SK-N-SH (cell line): ENCODE measurements at regions not wholly inside any gene's neighbourhood (a gene's known extent, or its start where the extent isn't known, plus 50 kb on each side); places are given as distances from the start of the nearest gene placed in this dataset.
"Not testable (repeated sequence)": the region's sequence is repeated elsewhere in the genome, so short reads cannot be mapped to it uniquely, and the experiment has no call there.

Source experiments
- CTCF ChIA-PET: fragments of 300-600, 350-600 bp; formaldehyde crosslinking; extraction: SDS; loops from one replicate; lab custom pipeline; 2021; lab: Yijun Ruan, JAX
- POLR2A ChIA-PET: fragments of 350-600 bp; sonication (Branson Sonifier 250); formaldehyde crosslinking; extraction: SDS; loops from one replicate; lab custom pipeline; 2020; ENCODE audit warnings: antibody characterized with exemption, inconsistent platforms; lab: Yijun Ruan, JAX
- DNase-seq: peaks from one replicate; pipeline ENCODE4 v3.0.0; 2012
- H2AFZ ChIP-seq: fragments of 200-600 bp; sonication (generic); 2 replicates; pipeline ENCODE4 v1.8.1; 2016; ENCODE audit warnings: antibody characterized with exemption, mild to moderate bottlenecking, low read depth
- H3F3A ChIP-seq: fragments of 200-600 bp; sonication (generic); replicated peaks from 2 replicates; pipeline ENCODE3; 2016; ENCODE audit warnings: antibody characterized with exemption, mild to moderate bottlenecking; ENCODE audit not compliant: insufficient read depth
- H3K27ac ChIP-seq, 2 experiments: fragments of 200-500 bp in 1 of 2; fragments of 200-600 bp in 1 of 2; sonication (Bioruptor generic) in 1 of 2; sonication (generic), shearing (Covaris generic) in 1 of 2; 2 replicates each; pipeline versions ENCODE4 v1.5.1 to v1.6.1; 2014 to 2016; ENCODE audit warnings: low read depth in 2 of 2, inconsistent platforms in 1 of 2, low read length in 1 of 2, mild to moderate bottlenecking in 1 of 2, mixed read lengths in 1 of 2
- H3K27me3 ChIP-seq: fragments of 200-600 bp; sonication (generic), shearing (Covaris generic); 2 replicates; pipeline ENCODE4 v1.6.1; 2016; ENCODE audit warnings: mixed run types; ENCODE audit not compliant: insufficient read depth
- H3K36me3 ChIP-seq, 2 experiments: fragments of 200-500 bp in 1 of 2; fragments of 200-600 bp in 1 of 2; sonication (Bioruptor generic) in 1 of 2; sonication (generic) in 1 of 2; replicated peaks in 1 of 2; 2 replicates each; pipeline versions ENCODE3 to v1.5.1; 2014 to 2016; ENCODE audit warnings: low read length in 1 of 2, mild to moderate bottlenecking in 1 of 2; ENCODE audit not compliant: insufficient read depth in 2 of 2, control insufficient read depth in 1 of 2
- H3K4me1 ChIP-seq, 2 experiments: fragments of 200-500 bp in 1 of 2; fragments of 200-600 bp in 1 of 2; sonication (Bioruptor generic) in 1 of 2; sonication (generic), shearing (Covaris generic) in 1 of 2; 2 replicates each; pipeline versions ENCODE4 v1.5.1 to v1.6.1; 2014 to 2016; ENCODE audit warnings: low read depth in 1 of 2, low read length in 1 of 2, mixed run types in 1 of 2; ENCODE audit not compliant: insufficient read depth in 2 of 2, control insufficient read depth in 1 of 2
- H3K4me2 ChIP-seq: fragments of 200-600 bp; sonication (generic), shearing (Covaris generic); 2 replicates; pipeline ENCODE4 v1.6.1; 2017; ENCODE audit warnings: mixed run types
- H3K4me3 ChIP-seq, 2 experiments: fragments of 200-500 bp in 1 of 2; fragments of 200-600 bp in 1 of 2; sonication (Bioruptor generic) in 1 of 2; sonication (generic), shearing (Covaris generic) in 1 of 2; 2 replicates each; pipeline versions ENCODE4 v1.5.1 to v1.8.1; 2014 to 2016; ENCODE audit warnings: low read depth in 2 of 2, inconsistent platforms in 1 of 2, low read length in 1 of 2, mild to moderate bottlenecking in 1 of 2, mixed read lengths in 1 of 2, moderate library complexity in 1 of 2
- H3K79me2 ChIP-seq: fragments of 200-600 bp; sonication (generic); 2 replicates; pipeline ENCODE4 v1.8.1; 2017; ENCODE audit warnings: mild to moderate bottlenecking; ENCODE audit not compliant: insufficient read depth
- H3K9ac ChIP-seq: fragments of 200-600 bp; sonication (generic); 2 replicates; pipeline ENCODE4 v1.6.1; 2017; ENCODE audit warnings: mixed run types
- H3K9me2 ChIP-seq: fragments of 200-600 bp; sonication (generic); 2 replicates; pipeline ENCODE4 v1.6.1; 2017; ENCODE audit warnings: mixed run types
- H3K9me3 ChIP-seq: fragments of 200-600 bp; sonication (generic); 2 replicates; pipeline ENCODE4 v1.6.1; 2017; ENCODE audit warnings: mixed run types, mild to moderate bottlenecking, moderate library complexity
- H4K20me1 ChIP-seq: fragments of 200-600 bp; sonication (generic); 2 replicates; pipeline ENCODE4 v1.6.1; 2017; ENCODE audit warnings: mild to moderate bottlenecking, mixed run types; ENCODE audit not compliant: insufficient read depth
- EZH2phosphoT487 ChIP-seq: fragments of 200-600 bp; sonication (generic); IDR thresholded peaks from 2 replicates; pipeline ENCODE4 v1.6.1; 2017; ENCODE audit warnings: low read depth, mixed run types, mild to moderate bottlenecking, antibody characterized with exemption, moderate library complexity, borderline replicate concordance
- FOSL2 ChIP-seq: IDR thresholded peaks from 2 replicates; pipeline ENCODE4 v1.4.0; 2012; ENCODE audit warnings: low read depth, mild to moderate bottlenecking, moderate library complexity, borderline replicate concordance
- GATA2 ChIP-seq: sonication (generic); formaldehyde crosslinking; IDR thresholded peaks from 2 replicates; pipeline ENCODE4 v1.5.0; 2020; ENCODE audit warnings: mild to moderate bottlenecking, missing genetic modification reagents
- MEF2A ChIP-seq: IDR thresholded peaks from 2 replicates; pipeline ENCODE4 v1.4.0; 2012; ENCODE audit warnings: low read depth, borderline replicate concordance
- MXI1 ChIP-seq: IDR thresholded peaks from 2 replicates; pipeline ENCODE4 v1.6.1; 2012; ENCODE audit warnings: mild to moderate bottlenecking, low read depth, low read length, improper control_type of control experiment
- NFIC ChIP-seq: IDR thresholded peaks from 2 replicates; pipeline ENCODE4 v1.4.0; 2012; ENCODE audit warnings: borderline replicate concordance
- RCOR1 ChIP-seq: fragments of 150-350 bp; IDR thresholded peaks from 2 replicates; pipeline ENCODE4 v1.6.1; 2017; ENCODE audit warnings: antibody characterized with exemption, low read length
- RFX5 ChIP-seq: IDR thresholded peaks from 2 replicates; pipeline ENCODE4 v1.6.1; 2012; ENCODE audit warnings: mild to moderate bottlenecking, improper control_type of control experiment, low read length
- SMC3 ChIP-seq: IDR thresholded peaks from 2 replicates; pipeline ENCODE4 v1.6.1; 2012; ENCODE audit warnings: low read depth, low read length, improper control_type of control experiment
- TCF12 ChIP-seq: IDR thresholded peaks from 2 replicates; pipeline ENCODE4 v1.4.0; 2012
- WGBS: methylation state at CpG from one replicate; pipeline ENCODE4 v1.1.6; 2017; ENCODE audit warnings: low lambda C conversion rate; 5-methylcytosine and 5-hydroxymethylcytosine counted together
- TF ChIP-seq, protein P1 (sequence below): fragments of 150-350 bp; IDR thresholded peaks from 2 replicates; pipeline ENCODE4 v1.6.1; 2016; ENCODE audit warnings: mild to moderate bottlenecking, low read depth, low read length

DNA sequence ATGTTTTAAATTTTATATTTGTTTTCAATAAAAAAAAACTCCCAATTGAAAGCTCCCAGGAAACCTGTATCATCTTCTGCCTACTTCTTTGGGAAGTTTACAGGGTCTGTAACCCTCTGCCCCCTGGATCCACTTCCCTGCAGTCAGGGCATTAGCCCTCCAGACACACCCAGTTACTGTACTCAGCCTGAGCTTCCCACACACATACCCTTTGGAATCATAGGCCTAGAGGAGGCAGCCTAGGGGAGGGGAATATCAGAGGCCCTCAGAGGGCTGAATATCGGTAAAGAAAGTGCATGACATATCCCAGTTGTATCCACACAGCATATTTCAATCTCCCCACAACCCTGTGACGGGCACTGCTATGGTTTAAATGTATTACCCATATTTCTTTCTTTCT is 56.2 kb upstream of the TFPI start:
- CTCF ChIA-PET = interaction anchor here (0.7 kb wide), 1 partner anchor 11 kb away, joined by 3 read pairs; no protein-coding TSS in a partner anchor
- DNase-seq, POLR2A ChIA-PET: not testable (repeated sequence)

DNA sequence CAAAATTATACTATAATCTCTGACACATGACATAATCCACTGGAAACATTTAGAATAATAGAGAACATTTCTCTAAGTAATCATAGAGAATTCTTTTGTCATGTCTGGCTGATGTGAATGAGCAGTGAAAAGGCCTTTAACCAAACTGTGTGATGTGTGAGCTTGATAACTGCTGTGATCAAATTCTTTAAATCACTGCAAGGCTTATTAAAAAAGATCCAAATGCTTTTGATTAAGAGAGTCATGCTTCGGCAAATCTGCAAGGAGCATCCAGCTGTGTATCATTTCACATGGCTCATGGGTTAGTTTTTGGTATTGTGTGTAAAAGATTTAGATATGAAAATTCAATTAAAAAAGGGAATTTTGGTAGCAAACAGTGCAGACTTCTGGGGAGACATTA is 58.6 kb upstream of the TFPI start:
- WGBS = 62% methylated on average over 1 of the region's 1 CpG
- no peak overlapping the region for H3K27ac ChIP-seq
- H2AFZ ChIP-seq = 0 out of 2 replicates have a peak overlapping the region, but pooled peaks have one; percentile 3
- H3K4me3 ChIP-seq = no peak overlapping the region
- H3K79me2 ChIP-seq = no peaks in the 10 kb centered on the region
- no peaks in the 10 kb centered on the region for H3K27me3 ChIP-seq
- no peaks in the 10 kb centered on the region for H3K36me3 ChIP-seq
- TF ChIP-seq, protein P1, sequence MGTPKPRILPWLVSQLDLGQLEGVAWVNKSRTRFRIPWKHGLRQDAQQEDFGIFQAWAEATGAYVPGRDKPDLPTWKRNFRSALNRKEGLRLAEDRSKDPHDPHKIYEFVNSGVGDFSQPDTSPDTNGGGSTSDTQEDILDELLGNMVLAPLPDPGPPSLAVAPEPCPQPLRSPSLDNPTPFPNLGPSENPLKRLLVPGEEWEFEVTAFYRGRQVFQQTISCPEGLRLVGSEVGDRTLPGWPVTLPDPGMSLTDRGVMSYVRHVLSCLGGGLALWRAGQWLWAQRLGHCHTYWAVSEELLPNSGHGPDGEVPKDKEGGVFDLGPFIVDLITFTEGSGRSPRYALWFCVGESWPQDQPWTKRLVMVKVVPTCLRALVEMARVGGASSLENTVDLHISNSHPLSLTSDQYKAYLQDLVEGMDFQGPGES = no peak
- peak; percentile 21; the same call in 1 of the 2 replicates for TF ChIP-seq RCOR1
- 0 out of 2 replicates have a peak, but pooled peaks have one; percentile 20 for TF ChIP-seq TCF12
- no peak for TF ChIP-seq EZH2phosphoT487
- peak; percentile 55 for TF ChIP-seq GATA2 (CRISPR knock-in tag)
- TF ChIP-seq, all 33 proteins: peak for 3
- Histone ChIP-seq H3K9ac (no peak overlapping the region), H3K4me1 (peaks cover 0 to 2% of the 10 kb centered on the region in 2 experiments; a peak in 2 of 4 replicates), H3F3A (peaks cover 4% of the 10 kb centered on the region), H3K9me2 (no peaks in the 10 kb centered on the region), H4K20me1 (no peaks in the 10 kb centered on the region), H3K9me3 (no peaks in the 10 kb centered on the region), H3K4me2 (no peak overlapping the region)
- no peak for DNase-seq
- ChIA-PET CTCF (interaction anchor here (0.7 kb wide), 1 partner anchor 107 kb away, joined by 3 read pairs; no protein-coding TSS in a partner anchor), POLR2A (no interaction called here)

More for the DNA sequence above, 56.2 kb upstream of the TFPI start:
- H3K9me2 ChIP-seq, H3K9me3 ChIP-seq, H3K4me3 ChIP-seq, H3K79me2 ChIP-seq, H3F3A ChIP-seq, H3K9ac ChIP-seq, H3K4me1 ChIP-seq, H3K36me3 ChIP-seq, H3K4me2 ChIP-seq, H4K20me1 ChIP-seq, H2AFZ ChIP-seq, H3K27ac ChIP-seq, H3K27me3 ChIP-seq: not testable (repeated sequence)
- 71% methylated on average over 2 of the region's 2 CpGs for whole genome bisulfite sequencing

DNA sequence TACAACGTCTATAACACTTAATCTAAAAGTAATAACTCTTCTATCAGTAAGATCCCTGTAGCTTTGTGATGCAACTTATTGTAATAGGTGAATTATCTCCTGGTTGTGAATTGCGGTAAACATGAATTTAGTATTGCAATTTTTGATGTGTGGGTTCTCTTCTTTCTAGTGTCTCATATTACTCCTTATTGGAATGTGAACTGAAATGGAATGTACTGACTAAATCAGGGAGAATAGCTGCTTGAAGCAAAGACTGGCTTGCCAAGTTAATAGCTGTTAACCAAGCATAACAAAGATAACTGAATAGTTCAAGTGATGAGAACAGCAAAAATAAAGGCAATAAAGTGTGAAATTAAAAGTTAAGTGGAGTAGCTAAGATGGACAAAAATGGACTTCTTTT is 60.5 kb upstream of the TFPI start:
- ChIA-PET CTCF (interaction anchor here (0.7 to 0.8 kb wide), 2 partner anchors 146 to 229 kb away, joined by 3 read pairs; no protein-coding TSS in a partner anchor), POLR2A (no interaction called here)
- H3K79me2 ChIP-seq = no peaks in the 10 kb centered on the region
- no peak for DNase-seq
- no peak overlapping the region for H3K9ac ChIP-seq
- no peaks in the 10 kb centered on the region for H3K36me3 ChIP-seq
- H3K9me3 ChIP-seq = no peaks in the 10 kb centered on the region
- WGBS = 79% methylated on average over 2 of the region's 2 CpGs
- no peak overlapping the region for H3K4me2 ChIP-seq
- H2AFZ ChIP-seq = no peak overlapping the region
- H3F3A ChIP-seq = peaks cover 4% of the 10 kb centered on the region
- H3K9me2 ChIP-seq = no peaks in the 10 kb centered on the region
- H4K20me1 ChIP-seq = no peaks in the 10 kb centered on the region
- no peaks in the 10 kb centered on the region for H3K27me3 ChIP-seq
- no peak overlapping the region for H3K27ac ChIP-seq
- no peak overlapping the region for H3K4me3 ChIP-seq
- H3K4me1 ChIP-seq = peaks cover 0 to 10% of the 10 kb centered on the region in 2 experiments; a peak in 2 of 4 replicates
- TF ChIP-seq TCF12 (no peak), NFIC (no peak), MEF2A (no peak), MXI1 (no peak), SMC3 (no peak), FOSL2 (no peak), RFX5 (no peak)
